Medulla oblongata (tissue), 1 donor: ENCODE measurements at regions not wholly inside any gene's neighbourhood (a gene's known extent, or its start where the extent isn't known, plus 50 kb on each side); places are given as distances from the start of the nearest gene placed in this dataset.
A peak's percentile ranks its signal among the peaks of the same experiment; 100 is the strongest.

Experiments used
- DNase-seq: peaks from one replicate; pipeline ENCODE4 v3.0.0-alpha.2; 2015; ENCODE audit errors: extremely low spot score

DNA sequence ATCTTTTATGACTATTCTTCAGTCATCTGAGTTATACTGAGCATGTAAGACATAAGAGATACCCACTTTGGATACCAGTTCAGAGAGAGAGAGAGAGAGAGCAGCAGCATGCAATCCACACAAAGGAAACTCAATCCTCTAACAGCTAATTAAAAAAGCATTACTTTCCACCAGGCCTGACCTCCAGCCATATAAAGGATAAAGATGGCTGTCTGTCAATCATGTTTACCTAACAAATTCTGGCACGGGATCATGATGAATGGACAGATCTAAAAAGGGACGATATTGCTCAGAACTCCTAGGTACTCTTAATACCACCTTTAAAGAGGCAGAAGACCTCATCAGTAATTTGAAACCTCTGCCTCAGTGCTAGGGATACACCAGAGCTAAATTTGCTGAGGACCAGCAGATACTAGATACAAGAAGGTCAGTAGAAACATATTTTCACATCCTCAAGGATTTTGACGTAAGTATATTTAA lies 159.2 kb downstream of the RPS12 start:
- no peak for DNase-seq

- DNase-seq = no peak
Measured at GRCh38 chr6:132974122-132974521, 159.8 kb downstream of the RPS12 start.

GRCh38 chr6:132977413-132977812 lies 163.0 kb downstream of the RPS12 start:
- DNase-seq = no peak

DNA sequence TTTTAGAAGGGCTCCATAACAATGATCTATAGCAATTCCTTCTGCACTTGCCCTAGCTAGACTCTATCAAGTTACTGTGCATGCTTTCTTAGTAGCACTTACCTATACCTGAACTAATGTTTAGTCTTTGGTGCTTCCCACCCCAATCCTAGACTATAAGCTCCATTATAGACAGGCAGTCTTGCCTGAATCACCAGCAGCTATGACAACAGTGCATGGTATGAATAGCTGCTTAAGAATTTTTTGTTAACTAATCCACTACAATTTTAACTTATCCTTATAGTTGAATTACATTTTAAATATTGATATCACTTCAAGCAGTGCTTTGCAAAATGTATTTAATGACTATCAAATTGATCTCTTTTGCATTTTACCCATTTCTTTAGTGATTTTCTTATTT lies 164.3 kb downstream of the RPS12 start:
- no peak for DNase-seq

DNA sequence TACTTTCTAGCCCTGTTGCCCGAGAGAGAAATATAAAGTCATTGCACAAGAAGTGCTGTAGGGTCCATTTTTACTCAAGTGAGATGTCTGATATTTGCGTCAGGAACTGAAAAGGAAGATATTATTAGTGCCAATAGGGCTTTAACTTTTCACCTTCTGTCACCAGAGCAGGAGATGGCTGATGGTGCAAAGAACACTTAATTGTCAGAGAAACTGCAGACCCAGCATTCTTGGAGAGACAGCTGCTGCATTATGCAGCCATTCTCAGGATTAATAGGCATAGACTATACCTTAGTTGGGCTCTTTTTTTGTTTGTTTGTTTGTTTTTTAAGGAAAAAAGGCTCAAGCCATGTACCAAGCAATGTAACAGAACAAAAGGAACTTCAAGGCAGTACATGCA lies 179.4 kb downstream of the RPS12 start:
- no peak for DNase-seq

- DNase-seq = peak; percentile 17
Measured at GRCh38 chr6:132995009-132995408, 180.6 kb downstream of the RPS12 start.

- peak; percentile 21 for DNase-seq
Measured at GRCh38 chr6:132995432-132995831, 181.1 kb downstream of the RPS12 start.

- no peak for DNase-seq
Measured at GRCh38 chr6:132998418-132998817, 184.0 kb downstream of the RPS12 start.

- no peak for DNase-seq
Measured at GRCh38 chr6:133001040-133001565, 186.7 kb downstream of the RPS12 start.

GRCh38 chr6:133004304-133004884 lies 190.0 kb downstream of the RPS12 start:
- no peak for DNase-seq

DNA sequence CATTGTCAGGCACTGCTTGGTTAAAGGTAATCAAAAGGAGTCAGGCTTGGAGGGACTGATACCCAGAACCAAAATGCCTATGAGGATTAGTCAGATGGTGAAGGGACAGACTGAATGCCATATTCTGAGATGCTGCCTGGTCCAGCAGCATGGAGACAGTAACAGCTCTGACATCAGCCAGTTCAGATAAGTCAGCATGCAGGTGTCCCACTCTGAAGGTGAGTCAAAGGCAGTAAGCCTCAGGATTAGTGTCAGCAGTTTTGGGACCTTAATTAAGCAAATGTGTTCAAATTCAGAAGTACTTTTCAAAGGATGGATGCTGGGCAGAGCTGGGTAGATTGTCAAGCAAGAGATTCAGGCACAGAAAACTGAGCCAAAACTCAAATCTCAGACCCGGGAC lies 198.4 kb downstream of the RPS12 start:
- no peak for DNase-seq

- DNase-seq = no peak
Measured at GRCh38 chr6:133016631-133017030, 202.3 kb downstream of the RPS12 start.

- DNase-seq = no peak
Measured at GRCh38 chr6:133017581-133017980, 203.2 kb downstream of the RPS12 start.

- DNase-seq = no peak
Measured at GRCh38 chr6:133026705-133027104, 212.3 kb downstream of the RPS12 start.

DNA sequence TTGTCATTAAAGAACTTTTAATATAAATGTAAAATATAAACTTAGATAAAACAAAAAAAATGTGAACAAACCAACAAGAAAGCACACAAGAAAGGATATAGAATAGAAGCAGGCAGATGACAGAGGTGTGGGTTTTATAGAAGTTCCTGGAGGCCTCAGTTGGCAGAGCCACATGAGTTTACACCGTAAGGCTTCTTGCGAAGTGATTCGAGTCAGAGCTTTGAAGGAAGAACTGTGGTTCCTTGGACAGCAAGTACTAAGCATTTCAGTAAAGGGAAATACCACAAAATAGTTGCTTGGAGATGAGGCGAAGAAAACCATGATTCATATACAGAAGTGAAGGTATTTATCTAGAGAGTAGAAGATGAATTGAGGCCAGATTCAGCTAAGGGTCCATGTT lies 207.9 kb upstream of the EYA4 start:
- DNase-seq = no peak

GRCh38 chr6:133034509-133035206 lies 206.5 kb upstream of the EYA4 start:
- DNase-seq = no peak

DNA sequence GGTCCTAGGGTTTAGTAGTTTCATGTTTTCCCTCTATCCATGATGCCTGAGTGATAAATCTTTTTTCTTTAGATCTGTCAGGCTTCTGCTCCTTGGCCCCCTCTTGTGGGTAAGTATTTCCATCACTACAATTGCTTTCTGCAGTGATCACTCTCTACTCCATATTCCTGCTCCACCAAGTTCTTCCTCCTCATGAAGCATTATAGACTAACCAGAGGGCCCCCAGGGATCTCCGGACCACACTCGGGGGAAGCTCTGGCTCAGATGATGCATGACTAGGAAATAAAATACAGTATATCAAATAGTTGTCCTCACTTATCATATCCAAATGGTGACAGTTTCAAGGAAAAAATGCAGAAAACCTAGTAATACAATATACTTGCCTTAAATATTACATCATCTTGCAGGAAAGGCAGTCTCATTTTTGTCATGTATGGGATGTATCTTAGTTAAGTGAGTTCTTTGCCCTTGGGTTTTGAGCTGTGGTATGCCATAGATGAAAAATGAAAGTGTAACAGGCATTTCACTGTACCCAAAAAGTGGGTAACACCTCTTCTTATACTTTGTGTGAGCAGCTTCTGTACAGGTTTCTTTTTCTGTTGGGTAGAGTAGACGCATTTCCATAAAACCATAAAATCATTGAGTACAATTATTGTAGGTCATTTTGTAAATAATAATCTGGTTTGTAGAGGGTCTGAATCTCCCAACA lies 200.9 kb upstream of the EYA4 start:
- DNase-seq = peak; percentile 32

DNA sequence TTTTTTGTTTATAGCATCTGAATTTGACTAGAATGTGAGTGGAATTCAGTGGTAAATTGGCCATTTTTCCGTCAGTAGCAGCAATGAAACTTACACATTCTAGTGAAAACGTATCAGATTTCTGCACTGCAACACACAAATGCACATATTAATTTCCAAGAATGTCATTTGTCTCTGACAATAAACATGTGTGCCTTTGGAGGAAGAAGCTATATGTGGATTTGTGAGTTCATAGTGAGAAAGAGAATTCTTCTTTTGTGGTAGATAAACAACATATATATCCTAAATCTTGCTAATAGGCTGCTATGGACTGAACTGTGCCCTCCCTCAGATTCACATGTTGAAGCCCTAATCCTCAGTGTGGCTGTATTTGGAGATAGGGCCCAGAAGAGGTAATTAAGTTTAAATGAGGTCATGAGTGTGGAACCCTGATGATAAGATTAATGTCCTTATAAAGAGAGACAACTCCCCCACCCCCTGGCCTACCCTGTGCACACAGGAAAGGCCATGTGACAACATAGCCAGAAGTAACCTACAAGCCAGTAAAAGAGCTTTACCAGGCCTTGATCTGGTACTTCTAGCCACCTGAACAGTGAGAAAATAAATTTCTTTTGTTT lies 200.2 kb upstream of the EYA4 start:
- no peak for DNase-seq

GRCh38 chr6:133042550-133043120 lies 198.5 kb upstream of the EYA4 start:
- DNase-seq = no peak

- no peak for DNase-seq
Measured at GRCh38 chr6:133046576-133046975, 194.6 kb upstream of the EYA4 start.

GRCh38 chr6:133047065-133047665 lies 194.0 kb upstream of the EYA4 start:
- no peak for DNase-seq

DNA sequence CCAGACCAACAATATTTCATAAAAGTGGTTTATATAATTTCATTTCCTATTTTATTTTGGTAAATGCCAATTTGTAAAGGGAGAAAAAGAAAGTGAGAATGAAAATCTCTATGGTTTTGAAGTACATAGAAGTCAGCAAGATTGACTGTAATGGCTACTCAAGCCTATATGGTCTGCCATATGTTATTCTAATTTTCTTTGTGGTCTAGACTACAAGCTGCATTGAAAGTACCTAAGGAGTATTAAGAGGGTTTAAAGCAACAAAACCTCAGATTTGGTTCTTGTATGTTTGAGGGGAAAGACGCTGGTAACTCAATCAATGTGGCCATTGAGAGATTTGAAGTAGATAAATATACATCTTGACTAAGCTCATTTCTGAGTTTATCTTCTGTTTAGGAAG lies 193.5 kb upstream of the EYA4 start:
- no peak for DNase-seq
